Islet precursor cell (in vitro differentiated cells): ENCODE measurements at regions not wholly inside any gene's neighbourhood (a gene's known extent, or its start where the extent isn't known, plus 50 kb on each side); places are given as distances from the start of the nearest gene placed in this dataset.
"Not testable (repeated sequence)": the region's sequence is repeated elsewhere in the genome, so short reads cannot be mapped to it uniquely, and the experiment has no call there.

ENCODE experiments used
- DNase-seq: peaks from one replicate; pipeline ENCODE4 v3.0.0-alpha.2; 2018

DNA sequence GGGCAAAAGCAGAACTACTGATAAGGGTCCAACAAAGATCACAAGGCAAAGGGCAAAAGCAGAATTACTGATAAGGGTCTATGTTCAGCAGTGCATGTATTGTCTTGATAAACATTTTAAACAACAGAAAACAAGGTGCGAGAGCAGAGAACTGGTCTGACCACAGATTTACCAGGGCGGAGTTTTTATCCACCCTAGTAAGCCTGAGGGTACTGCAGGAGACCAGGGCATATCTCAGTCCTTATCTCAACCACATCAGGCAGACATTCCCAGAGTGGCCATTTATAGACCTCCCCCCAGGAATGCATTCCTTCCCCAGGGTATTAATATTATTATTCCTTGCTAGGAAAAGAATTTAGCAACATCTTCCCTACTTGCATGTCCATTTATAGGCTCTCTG is 138.2 kb upstream of the EDNRB start:
- not testable (repeated sequence) for DNase-seq

DNA sequence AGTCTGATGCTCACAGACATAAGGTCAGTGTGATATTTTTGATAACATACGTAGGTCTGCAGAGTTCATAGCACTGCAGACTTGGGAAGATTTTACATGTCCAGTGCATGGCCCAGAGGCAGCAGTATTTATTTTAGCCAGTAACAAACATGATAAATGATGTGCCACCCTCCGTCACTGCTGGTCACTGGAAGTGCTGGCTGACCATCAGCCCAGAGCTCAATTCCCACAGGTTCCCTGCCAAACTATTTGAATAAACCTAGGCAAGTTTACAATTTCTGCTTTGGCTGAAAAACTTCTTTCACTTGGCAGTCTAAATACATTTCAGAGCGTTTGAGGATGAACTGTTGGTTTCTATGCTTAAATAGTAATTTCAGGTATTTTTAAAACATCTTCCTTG is 135.5 kb upstream of the EDNRB start:
- no peak for DNase-seq

DNA sequence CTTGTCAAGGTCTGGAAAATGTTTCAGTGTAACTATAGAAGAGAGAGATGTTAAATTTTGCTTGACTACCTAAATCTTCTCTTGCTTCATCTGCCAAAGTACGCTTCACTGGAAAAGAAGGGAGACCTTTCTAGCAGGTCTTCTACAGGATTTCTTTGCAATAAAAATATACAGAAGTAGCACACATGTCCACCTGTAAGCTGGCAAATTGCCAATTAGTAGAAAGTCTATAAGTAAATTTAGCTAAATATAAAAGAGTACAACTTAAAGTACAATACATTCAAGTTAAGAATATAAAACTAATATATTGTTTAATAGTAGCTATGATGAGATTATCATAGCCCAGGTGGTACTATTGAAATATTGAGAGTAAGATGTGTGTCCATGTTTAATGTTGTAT is 128.5 kb upstream of the EDNRB start:
- no peak for DNase-seq

DNA sequence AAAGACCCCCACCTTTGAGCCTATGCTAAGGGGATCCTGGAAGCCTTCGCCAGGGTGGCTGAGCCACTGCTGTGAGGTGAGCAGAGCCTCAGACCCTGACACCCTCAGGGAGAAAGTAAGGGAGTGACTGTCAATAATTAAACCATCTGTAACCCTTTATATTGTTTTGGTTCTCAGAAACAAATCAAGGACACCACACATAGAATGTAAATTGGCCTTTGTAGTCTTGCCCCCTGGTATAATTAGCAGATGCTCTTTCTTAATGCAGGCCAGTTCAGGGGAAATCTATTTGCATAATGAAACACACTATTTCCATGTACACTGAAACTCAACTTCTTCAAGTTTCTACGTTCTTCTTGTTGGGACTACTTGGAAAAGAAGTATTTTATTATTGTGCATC is 127.7 kb upstream of the EDNRB start:
- DNase-seq: no peak

DNA sequence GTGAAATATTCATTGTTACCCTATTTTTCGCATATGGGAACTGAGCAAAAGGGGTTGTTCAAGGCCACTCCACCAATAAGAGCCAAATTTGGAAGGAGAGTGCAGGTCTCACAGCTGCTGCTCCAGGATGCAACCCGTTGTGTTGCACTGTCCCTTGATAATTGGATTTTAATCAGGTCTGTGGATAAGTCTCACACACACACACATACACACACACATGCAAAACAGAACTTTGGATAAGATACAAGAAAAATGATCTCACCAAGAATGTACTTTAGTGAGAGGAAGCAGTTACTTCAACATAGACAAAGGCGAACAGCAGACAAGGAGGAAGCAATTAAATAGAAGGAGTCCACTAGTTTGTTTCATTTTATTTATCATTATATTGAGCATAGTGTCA is 127.3 kb upstream of the EDNRB start:
- no peak for DNase-seq

DNA sequence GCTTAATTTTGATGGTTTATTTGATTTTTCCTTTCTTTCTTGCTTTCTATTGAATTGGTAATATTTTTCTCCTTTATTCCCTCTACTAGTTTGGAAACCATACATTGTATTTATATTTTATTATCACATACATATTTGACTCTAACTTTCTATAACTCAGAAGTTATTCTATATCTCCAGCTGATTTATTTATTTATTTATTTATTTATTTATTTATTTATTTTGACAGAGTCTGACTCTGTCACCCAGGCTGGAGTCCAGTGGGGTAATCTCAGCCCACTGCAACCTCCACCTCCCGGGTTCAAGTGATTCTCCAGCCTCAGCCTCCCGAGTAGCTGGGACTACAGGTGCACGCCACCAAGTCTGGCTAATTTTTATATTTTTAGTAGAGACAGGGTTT is 122.7 kb upstream of the EDNRB start:
- not testable (repeated sequence) for DNase-seq

DNA sequence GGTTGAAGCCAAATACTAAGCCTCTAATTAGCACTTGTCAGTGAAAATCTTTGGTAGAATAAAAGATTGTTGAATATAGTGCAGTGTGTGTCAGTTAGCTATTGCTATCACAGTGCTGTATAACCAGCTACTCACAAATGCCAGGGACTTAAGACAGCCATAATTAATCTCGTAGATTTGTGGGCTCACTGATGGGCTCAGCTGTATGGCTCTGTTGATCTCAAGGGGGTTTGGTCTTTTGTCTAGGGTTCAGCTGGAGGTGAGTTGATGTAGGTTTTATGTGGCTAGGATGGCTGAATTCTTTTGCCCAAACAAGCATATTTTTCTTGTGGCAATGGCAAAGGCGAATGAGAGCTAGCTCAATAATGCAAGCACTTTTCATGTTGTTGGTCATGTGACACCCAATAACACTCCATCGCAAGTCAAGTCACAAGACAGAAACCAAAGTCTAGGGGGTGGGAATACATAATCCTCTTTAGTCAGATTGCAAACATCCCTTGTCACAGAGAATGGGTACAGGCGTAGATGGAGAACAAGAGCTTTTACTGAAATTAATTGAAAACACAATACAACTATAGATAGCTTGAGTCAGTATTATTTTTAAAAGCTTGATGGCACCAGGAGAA is 121.7 kb upstream of the EDNRB start:
- DNase-seq: no peak

DNA sequence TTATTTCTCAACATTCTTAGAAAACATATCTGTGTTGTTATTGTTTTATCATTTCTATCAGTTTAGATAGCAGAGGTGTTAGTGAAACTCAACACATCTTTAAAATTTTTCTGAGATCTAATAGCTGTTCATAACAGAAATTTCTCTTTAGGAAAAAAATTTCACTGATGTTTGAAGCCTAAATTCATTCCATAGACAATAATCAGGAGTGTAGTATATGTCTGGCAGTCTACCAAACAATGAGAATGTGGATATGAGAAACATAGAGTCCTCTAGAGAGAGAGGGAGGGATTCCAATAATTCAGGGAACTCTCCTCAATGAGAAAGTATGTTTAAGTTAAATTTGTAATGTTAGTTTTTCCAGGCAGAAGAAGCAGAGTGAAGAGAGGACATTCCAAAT is 118.2 kb upstream of the EDNRB start:
- no peak for DNase-seq

DNA sequence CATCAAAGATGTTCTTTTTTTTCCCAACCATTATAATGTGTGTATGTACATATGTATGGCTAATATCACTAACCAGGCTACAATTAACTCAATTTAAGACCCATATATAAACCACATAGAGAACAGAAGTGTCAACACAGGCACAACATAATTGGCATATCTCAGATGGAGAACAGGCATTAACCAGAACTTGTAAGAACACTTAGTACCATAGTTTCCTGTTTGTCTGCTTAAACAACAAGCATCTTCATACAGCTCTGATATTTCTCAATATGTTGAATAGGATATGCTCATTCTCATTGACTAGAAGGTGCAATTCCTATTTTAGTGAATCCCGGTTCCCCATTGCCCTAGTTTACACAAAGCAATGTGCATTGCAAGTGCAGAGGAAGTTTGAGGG is 116.9 kb upstream of the EDNRB start:
- no peak for DNase-seq

DNA sequence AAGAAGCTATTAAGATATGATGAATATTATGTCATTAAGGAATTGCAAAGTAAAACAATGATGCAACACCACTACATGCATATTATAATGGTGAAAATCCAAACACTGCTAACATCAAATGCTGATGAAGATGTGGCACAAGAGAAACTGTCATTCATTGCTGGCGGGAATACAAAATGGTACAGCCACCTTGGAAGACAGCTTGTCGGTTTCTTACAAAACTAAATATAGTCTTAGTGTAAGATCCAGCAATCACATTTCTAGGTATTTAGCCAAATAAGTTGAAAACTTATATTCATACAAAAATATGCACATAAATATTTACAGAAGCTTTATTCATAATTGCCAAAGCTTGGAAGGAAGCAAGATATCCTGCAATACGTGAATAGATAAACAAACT is 114.9 kb upstream of the EDNRB start:
- DNase-seq: no peak

DNA sequence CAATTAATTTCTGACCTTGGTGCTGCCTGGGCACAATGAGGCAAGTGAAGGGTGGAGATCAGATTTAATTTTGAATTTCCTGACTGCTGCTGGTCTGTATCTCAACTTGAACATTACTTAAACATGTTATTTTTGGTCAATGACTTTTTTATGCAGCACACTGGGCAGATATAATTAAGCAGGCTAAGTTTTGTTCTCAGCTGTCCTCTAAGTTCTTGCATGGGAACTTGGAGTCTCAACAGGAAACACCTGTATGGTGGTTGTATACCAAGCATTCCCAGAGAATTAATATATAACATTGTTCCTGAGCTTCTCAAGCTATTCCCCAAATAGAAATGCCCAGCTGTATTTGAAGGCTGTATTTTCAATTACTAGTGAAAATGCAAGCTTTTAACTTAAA is 113.5 kb upstream of the EDNRB start:
- no peak for DNase-seq

DNA sequence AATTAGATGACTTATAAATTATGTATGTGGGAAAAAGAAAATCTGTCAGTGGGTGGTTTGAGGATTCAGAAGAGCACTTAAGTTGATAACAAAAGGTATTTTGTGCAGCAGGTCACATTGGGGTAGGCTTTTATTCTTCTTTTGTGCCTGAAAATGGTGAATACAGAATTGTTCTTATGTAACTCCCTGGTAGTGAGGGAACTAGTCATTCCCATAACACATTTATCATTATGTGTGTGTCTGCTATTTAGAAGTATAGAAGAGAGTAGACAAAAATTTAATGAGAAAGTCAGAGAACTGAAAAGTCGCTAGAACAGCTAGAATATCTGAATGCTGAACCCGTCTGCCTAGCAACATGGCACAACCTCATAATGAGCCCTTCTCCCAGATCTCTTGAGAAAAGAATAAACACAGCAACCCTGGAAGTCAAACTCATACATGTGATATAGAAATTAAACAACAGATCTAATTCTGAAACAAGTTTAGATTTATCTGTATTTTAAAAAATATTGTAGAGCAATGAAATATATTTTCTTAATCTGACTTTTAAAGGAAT is 111.8 kb upstream of the EDNRB start:
- DNase-seq: no peak

DNA sequence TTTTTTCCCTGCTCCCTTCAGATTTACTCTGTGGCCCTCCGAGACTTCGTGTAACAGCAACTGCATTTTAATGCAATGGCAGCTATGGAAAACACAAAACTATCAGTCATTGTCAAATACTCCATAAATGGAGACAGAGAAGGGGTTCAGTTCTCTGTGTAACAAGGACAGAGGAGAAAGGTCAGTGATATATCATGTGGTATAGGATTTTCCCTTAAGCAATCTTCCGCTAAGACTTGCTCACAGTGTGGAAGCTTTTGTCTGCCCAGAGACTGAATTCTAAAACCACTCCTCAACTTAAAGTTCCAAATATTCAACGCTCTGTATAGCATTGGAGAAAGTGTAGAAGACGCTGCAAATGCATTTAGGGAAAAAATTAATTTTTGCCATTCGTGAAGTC is 111.3 kb upstream of the EDNRB start:
- no peak for DNase-seq

DNA sequence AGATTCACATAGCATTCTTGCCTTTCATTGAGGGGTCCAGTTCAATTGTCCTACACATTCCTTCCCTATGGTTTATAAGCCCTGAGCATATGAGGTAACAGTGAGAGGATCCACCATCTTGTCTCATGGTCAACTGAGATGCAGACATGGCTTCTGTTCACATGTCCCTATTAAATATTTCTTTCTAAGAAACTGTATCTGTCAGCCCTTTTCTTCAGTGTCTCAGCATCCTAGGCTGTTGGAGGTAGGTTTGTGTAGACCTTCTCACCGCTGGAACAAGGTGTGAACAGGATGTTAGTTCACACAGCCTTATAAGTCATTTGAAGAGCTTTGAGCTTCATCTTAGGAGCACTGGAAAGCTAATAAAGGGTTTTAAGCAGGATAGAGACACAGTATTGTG is 110.3 kb upstream of the EDNRB start:
- DNase-seq: no peak

DNA sequence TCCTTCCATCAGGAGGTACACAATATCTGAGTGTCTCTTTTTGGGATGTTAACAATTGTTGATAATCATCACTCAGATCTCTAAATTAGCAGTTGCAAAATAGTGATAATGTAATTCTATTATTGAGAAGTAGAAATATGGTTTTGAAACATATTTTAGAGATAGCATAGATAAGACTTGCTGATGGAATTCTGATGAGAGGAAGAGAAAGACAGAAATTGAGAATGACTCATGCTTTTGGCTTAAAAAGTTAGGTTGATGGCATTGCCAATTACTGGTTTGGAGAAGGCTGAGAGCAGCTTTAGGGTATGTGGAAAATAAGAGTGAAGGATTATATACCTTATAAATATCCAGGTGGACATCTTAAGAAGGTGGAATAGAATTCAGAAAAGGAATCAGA is 106.4 kb upstream of the EDNRB start:
- DNase-seq: no peak

DNA sequence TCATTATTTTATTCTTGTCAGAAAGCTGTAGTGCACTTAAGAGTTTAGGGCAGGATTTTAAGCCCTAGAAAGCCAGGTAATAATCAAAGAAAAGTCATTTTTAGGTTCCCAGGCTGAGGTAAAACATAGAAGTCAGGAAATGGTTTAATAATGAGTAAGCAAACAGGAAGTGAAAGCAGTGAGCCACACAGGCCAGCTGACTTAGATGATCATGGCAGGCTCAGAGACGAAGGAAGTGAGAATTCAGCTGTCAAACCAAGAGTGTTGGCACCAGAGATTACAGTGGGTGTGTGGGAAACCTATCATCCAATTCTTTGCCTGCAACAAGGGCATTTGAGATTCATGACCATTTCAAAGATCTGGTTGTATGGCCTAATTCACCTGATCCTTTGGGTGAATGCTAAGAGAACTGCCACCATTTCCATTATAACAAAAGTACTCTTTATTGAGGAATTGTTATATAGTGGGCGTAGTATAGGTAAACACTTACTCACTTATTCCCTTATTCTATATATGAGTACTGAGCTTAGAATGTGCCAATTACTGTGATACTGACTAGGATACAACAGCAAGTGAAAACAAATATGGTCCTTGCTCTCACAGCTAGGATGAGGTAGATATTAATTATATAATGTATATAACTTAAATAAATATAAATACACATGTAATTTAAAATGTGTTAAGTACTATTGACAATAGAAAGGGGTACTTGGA is 103.7 kb upstream of the EDNRB start:
- DNase-seq: peak; percentile 70

DNA sequence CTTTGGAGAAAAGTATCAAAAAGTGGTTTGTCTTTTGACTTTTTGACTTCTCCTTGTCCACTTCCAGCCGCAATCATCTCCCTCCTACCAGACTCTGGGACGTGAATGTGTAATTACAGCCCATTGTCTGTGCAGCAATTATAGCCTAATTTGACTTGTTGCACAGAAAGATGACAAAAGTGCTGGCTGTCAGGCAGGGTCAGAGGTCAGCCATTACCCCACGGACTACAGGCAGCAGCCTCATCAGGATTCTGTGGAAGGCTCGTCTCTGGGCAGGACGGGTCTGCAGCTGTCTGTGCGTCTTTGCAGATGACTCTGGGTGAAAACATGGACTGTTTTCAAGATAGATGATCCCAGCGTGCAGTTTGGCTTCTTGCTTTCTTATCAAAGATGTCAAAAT is 102.2 kb upstream of the EDNRB start:
- peak; percentile 92 for DNase-seq

DNA sequence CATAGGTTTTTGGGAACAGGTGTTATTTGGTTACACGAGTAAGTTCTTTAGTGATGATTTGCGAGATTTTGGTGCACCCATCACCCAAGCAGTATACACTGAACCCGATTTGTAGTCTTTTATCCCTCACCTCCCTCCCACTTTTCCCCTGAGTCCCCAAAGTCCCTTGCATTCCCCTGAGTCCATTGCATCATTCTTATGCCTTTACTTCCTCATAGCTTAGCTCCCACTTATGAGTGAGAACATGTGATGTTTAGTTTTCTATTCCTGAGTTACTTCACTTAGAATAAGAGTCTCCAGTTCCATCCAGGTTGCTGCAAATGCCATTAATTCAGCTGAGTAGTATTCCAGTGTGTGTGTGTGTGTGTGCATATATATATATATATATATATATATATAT is 97.2 kb upstream of the EDNRB start:
- DNase-seq: no peak

DNA sequence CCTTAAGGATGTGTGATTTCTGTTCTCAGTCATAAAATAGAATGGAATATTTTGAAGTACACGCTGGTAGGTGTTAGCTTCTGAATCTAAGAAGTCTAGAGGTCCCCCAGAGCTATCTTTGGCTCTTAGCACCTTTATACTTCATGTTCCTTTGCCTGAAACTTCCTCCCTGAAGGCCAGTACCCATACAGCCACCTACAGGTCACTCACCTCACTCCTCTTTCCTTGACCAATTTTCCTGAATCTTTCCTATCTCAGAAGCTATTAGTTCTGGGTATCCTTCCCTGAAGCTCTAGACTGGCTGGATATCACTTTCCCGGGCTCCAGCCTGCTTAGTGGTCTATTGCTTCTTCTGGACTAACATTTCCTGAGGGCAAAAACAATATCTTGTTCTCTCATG is 93.4 kb upstream of the EDNRB start:
- DNase-seq: no peak

DNA sequence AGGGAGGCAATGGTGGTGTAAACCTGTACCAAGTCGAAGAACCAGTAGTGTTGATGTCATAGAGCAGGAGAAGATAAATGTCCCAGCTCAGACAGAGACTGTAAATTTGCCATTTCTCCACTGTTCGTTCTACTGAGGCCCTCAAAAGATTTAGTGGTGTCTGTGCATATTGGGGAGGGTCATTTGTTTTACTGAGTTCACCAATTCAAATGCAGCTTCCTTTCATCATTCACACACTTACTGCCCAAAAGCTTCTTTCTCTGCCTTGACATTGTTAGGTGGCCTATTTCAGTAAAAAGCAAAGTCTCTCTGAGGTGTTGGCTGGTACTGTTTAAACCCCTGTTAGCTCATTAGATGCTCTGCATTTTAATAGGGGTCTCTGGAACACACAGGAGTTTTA is 86.2 kb upstream of the EDNRB start:
- no peak for DNase-seq

DNA sequence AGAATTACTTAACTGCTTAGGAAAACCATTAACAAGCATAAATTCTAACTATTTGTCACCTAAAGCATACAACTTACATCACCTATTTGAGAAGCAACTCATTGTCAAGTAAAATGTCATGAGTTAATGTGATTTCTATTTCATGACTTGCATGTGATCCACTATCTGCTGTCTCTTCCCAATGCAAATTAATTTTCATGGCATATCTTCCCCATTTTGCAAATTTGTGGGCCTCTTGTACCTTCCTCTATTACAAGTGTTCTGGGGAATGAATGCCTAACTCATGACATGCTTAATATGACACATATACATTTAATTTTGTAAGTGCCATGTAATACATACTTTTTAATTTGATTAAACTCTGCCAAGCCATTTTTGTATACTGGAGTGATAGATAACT is 81.1 kb upstream of the EDNRB start:
- no peak for DNase-seq

DNA sequence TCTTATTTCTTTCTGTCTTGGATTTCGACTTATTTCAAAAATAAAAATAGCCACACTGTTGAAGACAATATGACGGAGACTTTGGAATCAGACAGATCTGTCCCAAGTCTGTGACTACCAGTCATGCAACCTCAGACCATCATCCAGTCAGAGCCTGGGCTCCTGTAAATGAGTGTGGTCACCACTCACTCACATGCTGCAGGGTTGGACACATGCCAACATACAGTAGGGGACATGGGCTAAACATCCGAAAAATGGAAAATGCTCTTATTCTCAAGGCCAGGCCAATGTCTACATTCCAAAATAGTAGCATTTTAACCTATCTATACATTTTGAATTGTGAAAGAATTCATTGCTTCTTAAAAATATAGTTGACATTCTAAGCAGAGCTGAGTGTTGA is 75.5 kb upstream of the EDNRB start:
- no peak for DNase-seq

DNA sequence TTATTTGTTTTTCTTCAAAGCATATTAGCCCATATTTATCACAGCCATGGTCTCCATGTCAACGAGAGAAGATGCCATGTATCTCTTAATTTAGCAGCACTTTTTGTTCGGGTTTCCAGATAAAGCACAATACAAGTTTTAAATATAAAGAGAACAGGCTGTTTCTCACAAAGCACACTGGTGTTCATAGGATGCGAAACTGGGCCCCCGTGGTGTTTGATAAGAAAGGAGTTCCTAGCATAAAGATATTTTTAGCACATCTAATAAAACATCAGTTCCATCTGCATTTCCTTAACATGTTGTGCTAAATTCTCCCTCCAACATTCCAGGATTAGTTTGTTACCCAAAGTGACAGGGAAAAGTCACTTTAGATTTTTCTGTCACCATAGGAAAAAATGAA is 72.4 kb upstream of the EDNRB start:
- no peak for DNase-seq

DNA sequence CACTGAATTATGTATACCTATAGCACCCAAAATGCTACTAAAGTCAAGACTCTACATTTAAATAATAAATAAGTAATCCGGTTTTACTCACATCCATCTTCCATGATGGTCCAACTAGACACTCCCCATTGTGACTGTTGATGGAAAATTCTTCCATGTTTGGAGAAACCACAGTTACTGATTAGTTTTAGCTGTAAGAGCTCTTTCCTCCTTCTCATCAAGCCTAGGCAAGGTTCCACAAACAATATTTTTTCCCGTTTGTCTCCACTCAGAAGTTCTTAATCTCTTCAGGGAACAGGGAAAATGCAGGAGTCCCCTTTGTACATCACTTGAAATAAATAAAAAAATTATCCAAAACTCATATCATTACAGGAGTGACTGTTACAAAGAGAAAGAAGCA is 70.7 kb upstream of the EDNRB start:
- no peak for DNase-seq

DNA sequence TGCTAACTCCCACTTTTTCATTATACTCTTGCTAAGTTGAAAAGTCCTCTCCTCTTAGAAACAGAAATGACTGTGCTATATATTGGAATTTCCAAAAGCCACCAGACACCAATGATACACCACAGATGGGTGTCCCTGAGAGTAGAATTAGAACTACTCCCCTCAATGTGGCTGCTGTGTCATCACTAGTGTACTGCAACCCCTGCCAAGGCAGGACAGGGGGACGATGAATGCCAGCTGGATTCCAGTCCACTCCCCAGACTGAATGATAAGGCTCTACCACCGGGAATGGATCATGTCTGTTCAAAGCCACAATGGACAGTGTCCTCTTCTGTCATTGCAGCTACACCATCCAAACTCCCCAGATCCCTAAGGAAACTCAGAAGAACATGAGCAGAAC is 69.7 kb upstream of the EDNRB start:
- DNase-seq: no peak
